Gastrocnemius medialis (tissue), 4 donors: ENCODE measurements at regions not wholly inside any gene's neighbourhood (a gene's known extent, or its start where the extent isn't known, plus 50 kb on each side); places are given as distances from the start of the nearest gene placed in this dataset.

Experiments
- CTCF ChIP-seq, 5 experiments: fragments of 450-650 bp in 3 of 5; fragments of 200-600 bp in 2 of 5; sonication (generic) in 2 of 5; IDR thresholded peaks in 4 of 5; conservative IDR thresholded peaks in 1 of 5; 1 replicate in 4 of 5; 2 replicates in 1 of 5; pipeline ENCODE4 v1.5.1; 2016 to 2019; ENCODE audit warnings: antibody characterized with exemption in 5 of 5, mild to moderate bottlenecking in 3 of 5, moderate library complexity in 3 of 5
- POLR2A ChIP-seq, 2 donors: fragments of 450-650 bp; IDR thresholded peaks; one replicate each; pipeline ENCODE4 v1.6.1; 2017; ENCODE audit warnings: antibody characterized with exemption in 2 of 2, mild to moderate bottlenecking in 2 of 2, moderate library complexity in 2 of 2

GRCh38 chr7:41383596-41383995 lies 319.3 kb downstream of the INHBA start:
- TF ChIP-seq CTCF (IDR thresholded peaks at IDR 0.05 in 4 of 5, conservative IDR thresholded peaks at IDR 0.05 in 1 of 5) (no peak), POLR2A (IDR thresholded peaks at IDR 0.05) (no peak)
